Astrocyte of the cerebellum (primary cell): ENCODE measurements at regions not wholly inside any gene's neighbourhood (a gene's known extent, or its start where the extent isn't known, plus 50 kb on each side); places are given as distances from the start of the nearest gene placed in this dataset.

Experiments used
- DNase-seq: peaks from one replicate; pipeline ENCODE4 v3.0.0-alpha.2; 2011; ENCODE audit warnings: low read depth
- H3K4me3 ChIP-seq: 2 replicates; pipeline ENCODE4 v1.5.1; 2011; ENCODE audit warnings: mild to moderate bottlenecking, low read depth, low read length, moderate library complexity
- in situ Hi-C: cut with HindIII; loops from 2 replicates; pipeline ENCODE4 v1.10.0; 2017; ENCODE audit warnings: low sequenced_read_pairs
- TF ChIP-seq, protein P1 (sequence below): IDR thresholded peaks from 2 replicates; pipeline ENCODE4 v1.5.1; 2012; ENCODE audit warnings: low read length, low read depth, moderate library complexity, mild to moderate bottlenecking; ENCODE audit errors: missing control alignments

- TF ChIP-seq, protein P1, sequence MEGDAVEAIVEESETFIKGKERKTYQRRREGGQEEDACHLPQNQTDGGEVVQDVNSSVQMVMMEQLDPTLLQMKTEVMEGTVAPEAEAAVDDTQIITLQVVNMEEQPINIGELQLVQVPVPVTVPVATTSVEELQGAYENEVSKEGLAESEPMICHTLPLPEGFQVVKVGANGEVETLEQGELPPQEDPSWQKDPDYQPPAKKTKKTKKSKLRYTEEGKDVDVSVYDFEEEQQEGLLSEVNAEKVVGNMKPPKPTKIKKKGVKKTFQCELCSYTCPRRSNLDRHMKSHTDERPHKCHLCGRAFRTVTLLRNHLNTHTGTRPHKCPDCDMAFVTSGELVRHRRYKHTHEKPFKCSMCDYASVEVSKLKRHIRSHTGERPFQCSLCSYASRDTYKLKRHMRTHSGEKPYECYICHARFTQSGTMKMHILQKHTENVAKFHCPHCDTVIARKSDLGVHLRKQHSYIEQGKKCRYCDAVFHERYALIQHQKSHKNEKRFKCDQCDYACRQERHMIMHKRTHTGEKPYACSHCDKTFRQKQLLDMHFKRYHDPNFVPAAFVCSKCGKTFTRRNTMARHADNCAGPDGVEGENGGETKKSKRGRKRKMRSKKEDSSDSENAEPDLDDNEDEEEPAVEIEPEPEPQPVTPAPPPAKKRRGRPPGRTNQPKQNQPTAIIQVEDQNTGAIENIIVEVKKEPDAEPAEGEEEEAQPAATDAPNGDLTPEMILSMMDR = no peak
- no peak for DNase-seq
- H3K4me3 ChIP-seq = no peak overlapping the region
- in situ Hi-C loops = no loop called here
Measured at GRCh38 chr15:39092761-39093160, 488.1 kb upstream of the THBS1 start.

DNA sequence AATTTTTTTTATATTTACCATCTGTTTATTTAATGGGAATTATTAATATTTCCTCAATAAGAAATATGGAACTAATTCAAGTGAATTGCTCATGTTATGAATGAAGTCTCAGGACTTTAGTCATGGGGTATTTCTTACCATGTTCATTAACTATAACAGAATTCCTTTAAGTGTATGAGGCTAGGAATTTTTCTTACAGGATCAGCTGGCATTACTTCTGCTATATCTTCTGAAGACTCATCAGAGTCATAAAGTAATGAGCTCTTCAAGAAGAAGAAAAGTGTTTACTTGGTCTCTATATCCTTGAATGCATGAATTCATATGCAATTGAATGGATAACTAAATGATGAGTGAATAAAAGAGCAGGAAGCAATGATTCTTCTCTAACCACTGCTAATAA is 486.8 kb upstream of the THBS1 start:
- TF ChIP-seq, protein P1 = no peak
- no peak for DNase-seq
- in situ Hi-C loops = no loop called here
- H3K4me3 ChIP-seq = no peak overlapping the region

DNA sequence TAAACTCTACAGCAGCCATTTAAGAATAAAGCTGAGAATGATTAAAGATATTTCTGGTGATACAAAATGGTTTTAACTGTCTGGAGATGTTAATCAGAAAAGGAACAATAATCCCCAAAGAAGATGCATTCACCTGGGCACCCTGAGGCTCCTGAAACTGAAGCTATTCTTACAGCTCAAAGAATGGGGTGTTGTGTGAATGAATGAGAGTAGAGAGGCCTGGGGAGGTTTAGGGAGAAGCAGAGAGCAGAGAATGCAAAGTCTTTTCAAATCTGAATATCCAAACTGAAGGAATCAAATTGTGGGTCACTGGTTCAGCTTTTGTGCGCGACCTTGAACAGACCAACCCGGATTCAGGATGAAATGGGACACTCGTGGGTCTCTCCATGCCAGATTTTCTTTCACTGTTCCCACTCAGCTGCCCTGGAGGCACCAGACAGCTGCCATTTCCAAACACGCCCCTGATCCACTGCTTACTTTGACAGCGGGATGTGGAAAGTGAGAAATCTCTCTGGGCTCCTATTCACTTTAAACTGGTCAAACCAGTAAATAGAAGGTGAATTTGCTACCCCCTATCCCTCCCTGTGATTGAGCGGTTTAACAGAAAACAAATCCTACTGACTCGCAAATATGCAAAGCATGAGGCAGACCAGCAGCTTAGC is 485.5 kb upstream of the THBS1 start:
- in situ Hi-C loops = no loop called here
- DNase-seq = no peak
- TF ChIP-seq, protein P1 = no peak
- H3K4me3 ChIP-seq = no peak overlapping the region

DNA sequence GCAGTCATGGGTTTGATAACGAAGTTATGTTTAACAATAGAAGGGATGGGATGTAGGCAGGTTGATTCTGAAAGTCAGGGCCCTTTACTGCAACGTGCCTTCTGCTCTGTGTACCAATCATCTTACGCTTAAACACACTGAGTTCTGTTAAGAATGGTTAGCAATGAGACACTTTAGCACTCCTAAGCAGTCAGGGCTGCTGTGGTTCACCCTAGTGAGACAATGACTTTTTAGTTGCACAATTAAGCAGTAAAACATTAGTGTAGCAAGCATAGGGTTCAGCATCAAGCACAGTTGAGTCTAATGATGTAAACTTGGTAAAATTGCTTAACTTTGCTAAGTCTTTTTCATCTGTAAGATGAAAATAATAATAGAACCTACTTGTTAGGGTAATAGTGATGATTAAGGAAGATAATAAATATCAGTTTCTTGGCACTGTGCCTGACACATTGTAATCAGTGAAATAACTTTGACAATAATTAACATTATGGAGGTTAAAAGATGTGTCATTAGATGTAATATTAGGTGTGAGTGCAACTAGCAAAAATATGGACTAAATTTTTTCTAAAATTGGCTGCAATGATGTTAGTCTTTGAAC is 484.2 kb upstream of the THBS1 start:
- H3K4me3 ChIP-seq = no peak overlapping the region
- no peak for DNase-seq
- in situ Hi-C loops = no loop called here
- TF ChIP-seq, protein P1 = no peak

GRCh38 chr15:39099524-39099923 is 481.4 kb upstream of the THBS1 start:
- no peak overlapping the region for H3K4me3 ChIP-seq
- TF ChIP-seq, protein P1 = no peak
- DNase-seq = no peak
- in situ Hi-C loops = no loop called here

DNA sequence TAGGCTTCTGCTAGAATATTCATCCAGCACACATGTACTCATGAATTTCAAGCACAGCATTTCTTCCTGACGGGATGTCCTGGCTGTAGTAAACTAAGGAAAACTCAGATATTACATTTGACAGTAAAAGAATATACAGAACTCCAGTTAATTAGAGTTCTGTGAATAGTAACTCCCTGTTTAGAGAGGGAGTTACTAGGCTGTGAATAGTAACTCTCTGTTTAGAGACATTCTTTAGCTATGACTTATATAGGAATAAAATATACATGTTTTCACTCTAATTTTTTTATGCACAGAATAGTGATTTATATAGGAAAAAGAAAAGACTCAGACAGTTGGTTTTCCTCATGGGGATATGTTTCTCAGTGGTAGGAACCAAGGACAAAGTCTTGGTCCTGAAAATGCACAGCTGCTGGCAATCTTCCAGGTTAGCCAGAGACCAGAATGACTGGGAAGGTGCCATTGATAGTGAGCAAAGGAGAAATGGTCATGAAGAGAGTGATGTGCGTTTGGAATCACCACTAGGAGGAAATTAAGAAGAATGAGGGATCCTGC is 480.7 kb upstream of the THBS1 start:
- in situ Hi-C loops = no loop called here
- TF ChIP-seq, protein P1 = no peak
- DNase-seq = no peak
- H3K4me3 ChIP-seq = no peak overlapping the region
